ENCODE measurements at regions not wholly inside any gene's neighbourhood (a gene's known extent, or its start where the extent isn't known, plus 50 kb on each side); places are given as distances from the start of the nearest gene placed in this dataset.

GRCh38 chr21:43267391-43268085, 98.7 kb downstream of the CRYAA start:
- DNase-seq = no peak
- Mint-ChIP-seq H3K27ac (no peak overlapping the region), H3K36me3 (ENCODE audit: low read depth) (no peaks in the 10 kb centered on the region), H3K4me1 (ENCODE audit: low read depth) (no peaks in the 10 kb centered on the region), H3K27me3 (no peaks in the 10 kb centered on the region), H3K4me3 (no peak overlapping the region), H3K9me3 (no peaks in the 10 kb centered on the region)
- POLR2A ChIA-PET = no interaction called here
- no peak for ATAC-seq (ENCODE audit: poor library complexity)
- H3K27me3 ChIP-seq (ENCODE audit: control insufficient read depth in 1 of 2, insufficient read depth in 2 of 2, low read length in 2 of 2) = peaks cover 0 to 12% of the 10 kb centered on the region in 2 experiments
- intact Hi-C loops (cut with DNase I, micrococcal nuclease) = no loop called here
- TF ChIP-seq CTCF (IDR thresholded peaks at IDR 0.05) = no peak
- H3K36me3 ChIP-seq (ENCODE audit: insufficient read depth, low read length) = no peaks in the 10 kb centered on the region
- H3K27ac ChIP-seq (ENCODE audit: low read depth in 1 of 2, low read length in 2 of 2) = no peak overlapping the region
- H3K4me1 ChIP-seq (ENCODE audit: insufficient read depth, low read length) = no peaks in the 10 kb centered on the region
- CTCF ChIA-PET = no interaction called here
- peaks cover 0 to 4% of the 10 kb centered on the region in 2 experiments for H3K9me3 ChIP-seq (ENCODE audit: control insufficient read depth in 1 of 2, insufficient read depth in 1 of 2, low read length in 2 of 2)
- H3K4me3 ChIP-seq (ENCODE audit: low read length) = no peak overlapping the region

- Mint-ChIP-seq H3K4me3 (no peak overlapping the region), H3K4me1 (ENCODE audit: low read depth) (no peaks in the 10 kb centered on the region), H3K36me3 (ENCODE audit: low read depth) (no peaks in the 10 kb centered on the region), H3K27me3 (no peaks in the 10 kb centered on the region), H3K9me3 (no peaks in the 10 kb centered on the region), H3K27ac (no peak overlapping the region)
- Histone ChIP-seq H3K9me3 (ENCODE audit: control insufficient read depth in 1 of 2, insufficient read depth in 1 of 2, low read length in 2 of 2) (peaks cover 0 to 5% of the 10 kb centered on the region in 2 experiments), H3K4me1 (ENCODE audit: insufficient read depth, low read length) (no peaks in the 10 kb centered on the region), H3K4me3 (ENCODE audit: low read length) (no peak overlapping the region), H3K27ac (ENCODE audit: low read depth in 1 of 2, low read length in 2 of 2) (no peak overlapping the region), H3K36me3 (ENCODE audit: insufficient read depth, low read length) (no peaks in the 10 kb centered on the region), H3K27me3 (ENCODE audit: control insufficient read depth in 1 of 2, insufficient read depth in 2 of 2, low read length in 2 of 2) (peaks cover 0 to 5% of the 10 kb centered on the region in 2 experiments)
- intact Hi-C loops (cut with DNase I, micrococcal nuclease) = no loop called here
- ATAC-seq (ENCODE audit: poor library complexity) (no peak), DNase-seq (no peak)
- no peak for TF ChIP-seq CTCF (IDR thresholded peaks at IDR 0.05)
- POLR2A ChIA-PET = no interaction called here
- CTCF ChIA-PET = no interaction called here
These were observed 97.7 kb downstream of the CRYAA start for GRCh38 chr21:43266534-43266933.

DNA sequence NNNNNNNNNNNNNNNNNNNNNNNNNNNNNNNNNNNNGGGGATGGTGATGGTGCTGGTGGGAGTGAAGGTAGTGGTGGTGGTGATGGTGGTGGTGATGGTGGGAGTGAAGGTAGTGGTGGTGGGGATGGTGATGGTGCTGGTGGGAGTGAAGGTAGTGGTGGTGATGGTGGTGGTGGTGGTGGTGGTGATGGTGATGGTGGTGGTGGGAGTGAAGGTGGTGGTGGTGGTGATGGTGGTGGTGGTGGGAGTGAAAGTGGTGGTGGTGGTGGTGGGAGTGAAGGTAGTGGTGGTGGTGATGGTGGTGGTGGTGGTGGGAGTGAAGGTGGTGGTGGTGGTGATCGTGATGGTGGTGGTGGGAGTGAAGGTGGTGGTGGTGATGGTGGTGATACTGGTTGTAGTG, 93.6 kb downstream of the CRYAA start:
- H3K27ac ChIP-seq (ENCODE audit: low read depth in 1 of 2, low read length in 2 of 2) = no peak overlapping the region
- H3K27me3 ChIP-seq (ENCODE audit: control insufficient read depth in 1 of 2, insufficient read depth in 2 of 2, low read length in 2 of 2) = peaks cover 0 to 2% of the 10 kb centered on the region in 2 experiments
- Mint-ChIP-seq H3K9me3 (no peaks in the 10 kb centered on the region), H3K4me1 (ENCODE audit: low read depth) (no peaks in the 10 kb centered on the region), H3K4me3 (no peak overlapping the region), H3K27me3 (no peaks in the 10 kb centered on the region), H3K27ac (no peak overlapping the region), H3K36me3 (ENCODE audit: low read depth) (no peaks in the 10 kb centered on the region)
- ChIA-PET CTCF (no interaction called here), POLR2A (no interaction called here)
- TF ChIP-seq CTCF (IDR thresholded peaks at IDR 0.05) = no peak
- peak in 3 of 14 experiments; percentile 16 to 42 (median 39) for DNase-seq
- intact Hi-C loops (cut with DNase I, micrococcal nuclease) = no loop called here
- no peak overlapping the region for H3K4me3 ChIP-seq (ENCODE audit: low read length)
- no peak for ATAC-seq (ENCODE audit: poor library complexity)
- peaks cover 0 to 5% of the 10 kb centered on the region in 2 experiments for H3K9me3 ChIP-seq (ENCODE audit: control insufficient read depth in 1 of 2, insufficient read depth in 1 of 2, low read length in 2 of 2)
- H3K4me1 ChIP-seq (ENCODE audit: insufficient read depth, low read length) = no peaks in the 10 kb centered on the region
- no peaks in the 10 kb centered on the region for H3K36me3 ChIP-seq (ENCODE audit: insufficient read depth, low read length)
